CD4-positive, alpha-beta memory T cell (primary cell): ENCODE measurements at regions not wholly inside any gene's neighbourhood (a gene's known extent, or its start where the extent isn't known, plus 50 kb on each side); places are given as distances from the start of the nearest gene placed in this dataset.

Experiments
- CTCF ChIA-PET: fragments of 350-600 bp; sonication (Branson Sonifier 250); formaldehyde crosslinking; loops from one replicate; lab custom pipeline; 2021; ENCODE audit warnings: inconsistent platforms; ENCODE audit not compliant: partially characterized antibody; lab: Charles Lee
- POLR2A ChIA-PET: fragments of 350-600 bp; sonication (Branson Sonifier 250); formaldehyde crosslinking; loops from one replicate; lab custom pipeline; 2021; ENCODE audit not compliant: partially characterized antibody; lab: Charles Lee
- DNase-seq, 5 donors: peaks; one replicate each; pipeline versions ENCODE4 v3.0.0 to v3.0.0-alpha.2; 2020 to 2022; ENCODE audit warnings: mixed read lengths in 1 of 5
- H3K27ac ChIP-seq: one replicate; pipeline ENCODE4 v1.7.0; 2013; ENCODE audit warnings: low read depth, low read length
- H3K27me3 ChIP-seq: 2 replicates; pipeline ENCODE4 v1.7.0; 2013; ENCODE audit warnings: mild to moderate bottlenecking, low read length, moderate library complexity; ENCODE audit not compliant: insufficient read depth
- H3K36me3 ChIP-seq: 2 replicates; pipeline ENCODE4 v1.7.0; 2013; ENCODE audit warnings: mild to moderate bottlenecking, low read length, moderate library complexity; ENCODE audit not compliant: insufficient read depth
- H3K4me1 ChIP-seq: 2 replicates; pipeline ENCODE4 v1.7.0; 2013; ENCODE audit warnings: mild to moderate bottlenecking, low read length, moderate library complexity; ENCODE audit not compliant: insufficient read depth
- H3K4me3 ChIP-seq, 2 donors: one replicate each; pipeline ENCODE4 v1.7.0; 2013; ENCODE audit warnings: low read length in 2 of 2, mild to moderate bottlenecking in 1 of 2
- H3K9me3 ChIP-seq, 2 donors: one replicate each; pipeline ENCODE4 v1.7.0; 2013; ENCODE audit warnings: low read length in 2 of 2, control low read depth in 1 of 2; ENCODE audit not compliant: control insufficient read depth in 1 of 2
- H3K27ac Mint-ChIP-seq, 7 donors: one replicate each; pipeline ENCODE4 v1.8.0; 2020 to 2021; ENCODE audit warnings: mixed read lengths in 7 of 7, mild to moderate bottlenecking in 6 of 7, inconsistent platforms in 3 of 7, moderate library complexity in 3 of 7
- H3K27me3 Mint-ChIP-seq, 2 donors: one replicate each; pipeline ENCODE4 v1.8.0; 2020 to 2021; ENCODE audit warnings: mixed read lengths in 2 of 2
- H3K36me3 Mint-ChIP-seq, 2 donors: one replicate each; pipeline ENCODE4 v1.8.0; 2020 to 2021; ENCODE audit warnings: mixed read lengths in 2 of 2, inconsistent platforms in 1 of 2, mild to moderate bottlenecking in 1 of 2
- H3K4me1 Mint-ChIP-seq, 4 donors: one replicate each; pipeline ENCODE4 v1.8.0; 2020 to 2021; ENCODE audit warnings: mixed read lengths in 4 of 4, mild to moderate bottlenecking in 1 of 4
- H3K4me3 Mint-ChIP-seq, 8 donors: one replicate each; pipeline ENCODE4 v1.8.0; 2020 to 2021; ENCODE audit warnings: mixed read lengths in 8 of 8, mild to moderate bottlenecking in 7 of 8, moderate library complexity in 6 of 8, inconsistent platforms in 3 of 8
- H3K9me3 Mint-ChIP-seq, 8 donors: one replicate each; pipeline ENCODE4 v1.8.0; 2020 to 2021; ENCODE audit warnings: mixed read lengths in 8 of 8, mild to moderate bottlenecking in 5 of 8, inconsistent platforms in 3 of 8, moderate library complexity in 1 of 8
- intact Hi-C: fragments of 100-400 bp; cut with micrococcal nuclease; formaldehyde crosslinking; loops from one replicate; pipeline ENCODE4 v1.15.1; 2023

GRCh38 chr11:96696731-96697130, 306.9 kb downstream of the JRKL start:
- H3K9me3 Mint-ChIP-seq, result peaks cover 0 to 4% (median 0%) of the 10 kb centered on the region in 8 donors

GRCh38 chr11:96697466-96697865, 307.7 kb downstream of the JRKL start:
- Mint-ChIP-seq H3K27ac (no peak overlapping the region), H3K27me3 (no peaks in the 10 kb centered on the region), H3K4me1 (no peaks in the 10 kb centered on the region), H3K9me3 (peaks cover 0 to 4% (median 0%) of the 10 kb centered on the region in 8 donors), H3K4me3 (no peak overlapping the region), H3K36me3 (no peaks in the 10 kb centered on the region)
- intact Hi-C loops, result no loop called here
- Histone ChIP-seq H3K4me3 (no peak overlapping the region), H3K27ac (no peak overlapping the region), H3K36me3 (no peaks in the 10 kb centered on the region), H3K4me1 (no peaks in the 10 kb centered on the region), H3K27me3 (no peaks in the 10 kb centered on the region), H3K9me3 (no peaks in the 10 kb centered on the region)
- ChIA-PET CTCF (no interaction called here), POLR2A (no interaction called here)
- DNase-seq, result no peak

More at GRCh38 chr11:96696731-96697130, 306.9 kb downstream of the JRKL start:
- intact Hi-C loops, result no loop called here
- Histone ChIP-seq H3K9me3 (no peaks in the 10 kb centered on the region), H3K27me3 (no peaks in the 10 kb centered on the region), H3K4me1 (no peaks in the 10 kb centered on the region), H3K27ac (no peak overlapping the region), H3K36me3 (no peaks in the 10 kb centered on the region), H3K4me3 (no peak overlapping the region)
- no peak for DNase-seq
- Mint-ChIP-seq H3K4me3 (no peak overlapping the region), H3K27me3 (no peaks in the 10 kb centered on the region), H3K36me3 (no peaks in the 10 kb centered on the region), H3K27ac (no peak overlapping the region), H3K4me1 (no peaks in the 10 kb centered on the region)
- ChIA-PET POLR2A (no interaction called here), CTCF (no interaction called here)

GRCh38 chr11:96704847-96705246, 315.0 kb downstream of the JRKL start:
- Histone ChIP-seq H3K36me3 (no peaks in the 10 kb centered on the region), H3K27me3 (no peaks in the 10 kb centered on the region), H3K4me3 (no peak overlapping the region), H3K4me1 (no peaks in the 10 kb centered on the region), H3K27ac (no peak overlapping the region), H3K9me3 (no peaks in the 10 kb centered on the region)
- H3K27me3 Mint-ChIP-seq, result no peaks in the 10 kb centered on the region
- no peaks in the 10 kb centered on the region for H3K36me3 Mint-ChIP-seq
- intact Hi-C loops, result no loop called here
- ChIA-PET POLR2A (no interaction called here), CTCF (no interaction called here)
- no peaks in the 10 kb centered on the region for H3K4me1 Mint-ChIP-seq
- H3K9me3 Mint-ChIP-seq, result peaks cover 0 to 5% (median 0%) of the 10 kb centered on the region in 8 donors
- no peak overlapping the region for H3K4me3 Mint-ChIP-seq
- DNase-seq, result no peak
- H3K27ac Mint-ChIP-seq, result no peak overlapping the region

DNA sequence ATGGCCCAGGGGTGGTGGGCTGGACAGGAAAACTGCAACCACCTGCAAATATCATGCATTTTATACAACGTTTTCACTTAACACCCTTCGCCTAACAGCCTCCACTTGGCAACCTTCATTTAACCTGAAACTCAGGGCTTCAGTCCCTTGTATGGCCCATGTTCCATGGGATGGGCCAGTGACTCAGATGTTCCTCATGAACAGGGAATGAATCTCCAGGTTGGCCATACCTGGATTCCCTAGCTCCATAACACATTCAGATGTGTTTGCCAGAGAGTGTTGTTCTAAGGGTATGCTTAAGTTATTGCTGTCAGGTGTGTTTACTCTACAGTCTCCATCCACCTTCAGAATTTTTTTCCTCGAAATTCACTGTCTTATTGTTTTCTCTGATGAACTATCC, 316.9 kb downstream of the JRKL start:
- H3K4me1 Mint-ChIP-seq, result no peaks in the 10 kb centered on the region
- CTCF ChIA-PET, result no interaction called here
- intact Hi-C loops, result no loop called here

DNA sequence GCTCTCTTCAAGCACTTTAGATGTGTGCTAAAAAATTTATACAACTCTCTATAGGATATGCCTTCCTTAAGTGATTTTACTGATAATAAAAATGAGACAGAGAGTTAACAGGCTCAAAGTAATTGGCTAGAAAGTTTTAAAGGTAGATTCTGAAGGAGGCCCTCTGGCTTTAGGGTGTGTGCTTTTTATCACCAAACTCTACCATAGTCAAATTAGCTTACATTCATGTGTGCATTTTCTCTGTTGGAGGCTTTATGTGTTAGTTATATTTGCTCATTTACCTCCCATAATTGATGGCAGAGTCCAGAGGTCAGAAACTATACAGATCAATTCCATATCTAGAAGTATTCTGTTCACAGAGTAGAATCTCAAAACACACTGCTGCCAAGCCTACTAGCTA, 317.5 kb downstream of the JRKL start:
- no peak overlapping the region for H3K27ac ChIP-seq
- H3K4me3 Mint-ChIP-seq, result no peak overlapping the region
- no peaks in the 10 kb centered on the region for H3K4me1 Mint-ChIP-seq
- no peaks in the 10 kb centered on the region for H3K4me1 ChIP-seq
- H3K9me3 ChIP-seq, result no peaks in the 10 kb centered on the region
- no peaks in the 10 kb centered on the region for H3K27me3 Mint-ChIP-seq
- no peaks in the 10 kb centered on the region for H3K27me3 ChIP-seq
- H3K9me3 Mint-ChIP-seq, result peaks cover 0 to 5% (median 0%) of the 10 kb centered on the region in 8 donors
- H3K27ac Mint-ChIP-seq, result no peak overlapping the region
- H3K36me3 ChIP-seq, result no peaks in the 10 kb centered on the region
- no peak for DNase-seq
- intact Hi-C loops, result no loop called here
- ChIA-PET POLR2A (no interaction called here), CTCF (no interaction called here)
- no peaks in the 10 kb centered on the region for H3K36me3 Mint-ChIP-seq
- no peak overlapping the region for H3K4me3 ChIP-seq

More for the DNA sequence above, 316.9 kb downstream of the JRKL start:
- Mint-ChIP-seq H3K27ac (no peak overlapping the region), H3K4me3 (no peak overlapping the region), H3K27me3 (no peaks in the 10 kb centered on the region), H3K36me3 (no peaks in the 10 kb centered on the region), H3K9me3 (peaks cover 0 to 5% (median 0%) of the 10 kb centered on the region in 8 donors)
- H3K4me3 ChIP-seq, result no peak overlapping the region
- H3K4me1 ChIP-seq, result no peaks in the 10 kb centered on the region
- no peak for DNase-seq
- H3K27me3 ChIP-seq, result no peaks in the 10 kb centered on the region
- POLR2A ChIA-PET, result no interaction called here
- no peaks in the 10 kb centered on the region for H3K9me3 ChIP-seq
- no peaks in the 10 kb centered on the region for H3K36me3 ChIP-seq
- no peak overlapping the region for H3K27ac ChIP-seq

GRCh38 chr11:96708219-96708878, 318.5 kb downstream of the JRKL start:
- no peaks in the 10 kb centered on the region for H3K9me3 ChIP-seq
- Mint-ChIP-seq H3K27me3 (no peaks in the 10 kb centered on the region), H3K4me3 (no peak overlapping the region), H3K9me3 (peaks cover 0 to 5% (median 0%) of the 10 kb centered on the region in 8 donors), H3K27ac (no peak overlapping the region), H3K4me1 (no peaks in the 10 kb centered on the region), H3K36me3 (no peaks in the 10 kb centered on the region)
- no peak overlapping the region for H3K4me3 ChIP-seq
- H3K27ac ChIP-seq, result no peak overlapping the region
- H3K36me3 ChIP-seq, result no peaks in the 10 kb centered on the region
- H3K27me3 ChIP-seq, result no peaks in the 10 kb centered on the region
- POLR2A ChIA-PET, result no interaction called here
- intact Hi-C loops, result no loop called here
- no peak for DNase-seq
- H3K4me1 ChIP-seq, result no peaks in the 10 kb centered on the region
- CTCF ChIA-PET, result no interaction called here

GRCh38 chr11:96713301-96713700, 323.5 kb downstream of the JRKL start:
- Mint-ChIP-seq H3K4me1 (no peaks in the 10 kb centered on the region), H3K4me3 (no peak overlapping the region), H3K27ac (no peak overlapping the region), H3K36me3 (no peaks in the 10 kb centered on the region), H3K27me3 (no peaks in the 10 kb centered on the region), H3K9me3 (peaks cover 0 to 3% (median under 1%) of the 10 kb centered on the region in 8 donors)
- H3K36me3 ChIP-seq, result no peaks in the 10 kb centered on the region
- no peaks in the 10 kb centered on the region for H3K4me1 ChIP-seq
- no peak for DNase-seq
- POLR2A ChIA-PET, result no interaction called here
- intact Hi-C loops, result no loop called here
- no peak overlapping the region for H3K27ac ChIP-seq
- H3K9me3 ChIP-seq, result no peaks in the 10 kb centered on the region
- H3K4me3 ChIP-seq, result no peak overlapping the region
- no peaks in the 10 kb centered on the region for H3K27me3 ChIP-seq
- CTCF ChIA-PET, result no interaction called here
